ENCODE measurements at regions not wholly inside any gene's neighbourhood (a gene's known extent, or its start where the extent isn't known, plus 50 kb on each side); places are given as distances from the start of the nearest gene placed in this dataset.

DNA sequence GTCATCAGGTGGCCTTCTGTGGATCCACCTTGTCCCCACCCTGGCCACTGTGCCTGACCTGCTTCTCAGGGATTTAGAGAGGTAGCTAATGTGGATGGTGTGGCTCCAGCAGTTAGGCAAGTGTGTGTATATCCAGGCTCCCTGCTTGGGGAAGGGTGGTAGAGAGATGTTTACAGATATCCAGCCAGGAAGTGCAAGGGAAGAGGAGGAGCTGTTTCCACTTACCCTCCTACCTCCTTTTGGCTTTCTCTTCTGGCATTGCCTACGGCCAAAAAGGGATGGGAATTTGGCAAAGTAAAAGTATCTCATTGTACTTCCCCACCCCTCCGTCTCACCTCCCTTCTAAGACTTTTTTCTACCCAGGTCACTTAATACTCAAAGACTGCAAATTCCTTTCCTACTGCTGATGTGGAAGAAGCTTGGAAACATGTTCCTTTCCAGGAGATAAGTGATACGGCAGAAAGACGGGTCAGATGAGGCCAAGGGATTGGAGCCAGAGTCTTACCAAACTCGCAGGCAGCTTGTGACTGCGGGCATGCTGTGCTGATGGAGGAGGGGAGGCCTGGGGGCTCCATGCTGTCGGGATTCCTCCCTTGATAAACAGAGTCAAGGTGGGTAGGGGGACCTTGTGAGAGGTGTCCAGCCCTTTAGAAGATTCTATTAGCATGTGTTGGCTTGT lies 253.4 kb downstream of the PRL start:
- peaks cover 35% of the 10 kb centered on the region for H3K4me1 Mint-ChIP-seq
- TF ChIP-seq, protein P1, sequence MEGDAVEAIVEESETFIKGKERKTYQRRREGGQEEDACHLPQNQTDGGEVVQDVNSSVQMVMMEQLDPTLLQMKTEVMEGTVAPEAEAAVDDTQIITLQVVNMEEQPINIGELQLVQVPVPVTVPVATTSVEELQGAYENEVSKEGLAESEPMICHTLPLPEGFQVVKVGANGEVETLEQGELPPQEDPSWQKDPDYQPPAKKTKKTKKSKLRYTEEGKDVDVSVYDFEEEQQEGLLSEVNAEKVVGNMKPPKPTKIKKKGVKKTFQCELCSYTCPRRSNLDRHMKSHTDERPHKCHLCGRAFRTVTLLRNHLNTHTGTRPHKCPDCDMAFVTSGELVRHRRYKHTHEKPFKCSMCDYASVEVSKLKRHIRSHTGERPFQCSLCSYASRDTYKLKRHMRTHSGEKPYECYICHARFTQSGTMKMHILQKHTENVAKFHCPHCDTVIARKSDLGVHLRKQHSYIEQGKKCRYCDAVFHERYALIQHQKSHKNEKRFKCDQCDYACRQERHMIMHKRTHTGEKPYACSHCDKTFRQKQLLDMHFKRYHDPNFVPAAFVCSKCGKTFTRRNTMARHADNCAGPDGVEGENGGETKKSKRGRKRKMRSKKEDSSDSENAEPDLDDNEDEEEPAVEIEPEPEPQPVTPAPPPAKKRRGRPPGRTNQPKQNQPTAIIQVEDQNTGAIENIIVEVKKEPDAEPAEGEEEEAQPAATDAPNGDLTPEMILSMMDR (IDR thresholded peaks at IDR 0.05) = no peak
- no peak for DNase-seq
- peaks cover 88% of the 10 kb centered on the region for H3K36me3 Mint-ChIP-seq (ENCODE audit: low read depth)
- peaks cover 1% of the 10 kb centered on the region for H3K27me3 Mint-ChIP-seq (ENCODE audit: low read depth, poor library complexity)
- H3K4me3 Mint-ChIP-seq = no peak overlapping the region
- peak overlapping the region; percentile 87 for H3K27ac Mint-ChIP-seq
- H3K9me3 Mint-ChIP-seq = peaks cover 27% of the 10 kb centered on the region

DNA sequence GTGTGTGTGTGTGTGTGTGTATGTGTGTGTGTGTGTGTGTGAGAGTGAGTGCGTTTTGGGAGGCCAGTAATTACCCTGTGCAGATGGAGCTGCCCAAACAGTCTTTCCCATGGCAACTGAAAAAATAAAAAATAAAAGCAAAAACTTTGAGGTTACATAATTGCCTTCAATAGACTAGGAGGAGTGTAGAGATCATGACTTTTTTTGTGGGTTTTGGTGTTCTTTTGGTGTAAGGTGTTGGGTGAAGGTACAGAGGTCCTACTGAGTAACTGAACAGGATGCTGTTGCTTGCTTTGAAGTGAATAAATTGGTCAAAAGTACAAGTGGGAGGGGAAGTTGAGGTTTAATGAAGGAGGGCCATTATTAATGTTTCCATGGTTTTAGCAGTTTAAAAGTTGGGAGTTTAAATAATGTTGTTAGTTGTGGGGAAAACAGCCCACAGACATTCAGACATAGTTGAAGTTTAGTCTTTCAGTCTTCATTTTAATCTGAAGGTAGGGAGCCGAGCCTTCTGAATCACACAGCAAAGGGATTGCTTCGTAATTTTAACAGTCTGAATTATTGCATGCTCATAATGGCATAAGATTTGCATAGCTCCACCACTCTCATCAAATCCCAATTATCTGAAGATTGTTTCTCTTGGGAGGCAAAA lies 251.4 kb downstream of the PRL start:
- no peak overlapping the region for H3K27ac Mint-ChIP-seq
- H3K4me1 Mint-ChIP-seq = peaks cover 35% of the 10 kb centered on the region
- DNase-seq = no peak
- H3K36me3 Mint-ChIP-seq (ENCODE audit: low read depth) = peaks cover 84% of the 10 kb centered on the region
- H3K9me3 Mint-ChIP-seq = peaks cover 8% of the 10 kb centered on the region
- TF ChIP-seq, protein P1 (IDR thresholded peaks at IDR 0.05) = no peak
- no peak overlapping the region for H3K4me3 Mint-ChIP-seq
- peaks cover 2% of the 10 kb centered on the region for H3K27me3 Mint-ChIP-seq (ENCODE audit: low read depth, poor library complexity)

DNA sequence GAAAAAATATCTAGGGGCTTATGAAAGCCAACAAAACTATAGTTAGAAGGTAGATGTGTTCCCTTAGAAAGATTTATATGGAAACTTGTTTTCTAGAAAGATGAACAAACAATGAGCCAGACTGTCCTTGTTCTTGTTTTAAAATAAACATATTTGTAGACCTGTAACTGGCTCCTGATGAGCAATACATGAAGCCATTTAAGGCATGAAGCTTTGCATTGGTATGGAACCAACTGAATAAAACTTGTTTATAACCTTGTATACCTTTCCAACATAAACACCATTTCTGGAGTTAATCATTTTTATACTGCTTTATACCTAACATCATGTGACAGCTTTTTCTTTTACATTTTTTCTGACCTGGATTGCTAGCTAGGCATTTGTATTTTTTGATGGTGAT lies 247.8 kb downstream of the PRL start:
- no peak for DNase-seq
- H3K27ac Mint-ChIP-seq = no peak overlapping the region
- H3K9me3 Mint-ChIP-seq = peaks cover 3% of the 10 kb centered on the region
- peaks cover 14% of the 10 kb centered on the region for H3K4me1 Mint-ChIP-seq
- H3K4me3 Mint-ChIP-seq = no peak overlapping the region
- peaks cover 85% of the 10 kb centered on the region for H3K36me3 Mint-ChIP-seq (ENCODE audit: low read depth)
- TF ChIP-seq, protein P1 (IDR thresholded peaks at IDR 0.05) = no peak
- H3K27me3 Mint-ChIP-seq (ENCODE audit: low read depth, poor library complexity) = peaks cover 2% of the 10 kb centered on the region

DNA sequence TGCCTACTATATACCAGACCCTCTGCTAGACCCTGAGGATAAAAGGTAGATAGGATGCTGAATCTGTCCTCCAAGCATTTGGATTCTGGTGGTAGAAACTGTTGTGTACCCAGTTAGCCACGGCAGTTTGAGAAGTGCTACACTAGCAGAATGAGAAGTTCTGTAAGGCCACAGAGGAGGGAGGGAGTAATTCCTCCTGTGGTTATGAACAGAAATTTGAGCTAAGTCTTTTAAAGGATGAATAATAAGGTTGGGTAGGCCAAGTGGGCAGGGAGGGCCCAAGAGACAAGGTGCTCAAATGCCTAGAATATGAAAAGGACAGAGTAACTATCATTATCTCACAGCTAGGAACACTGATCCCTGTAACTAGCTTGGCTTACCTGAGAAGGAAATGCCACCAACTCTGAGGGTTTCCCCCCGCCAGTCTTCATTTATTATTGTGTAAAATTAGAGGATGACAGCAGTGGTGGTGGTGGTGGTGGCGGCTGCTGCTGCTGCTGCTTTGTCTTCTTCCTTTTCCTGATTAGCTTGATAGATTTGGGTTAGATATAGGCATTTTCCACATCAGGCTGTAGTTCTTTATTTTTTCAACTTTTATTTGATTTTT lies 243.3 kb downstream of the PRL start:
- DNase-seq = no peak
- Mint-ChIP-seq H3K4me3 (no peak overlapping the region), H3K36me3 (ENCODE audit: low read depth) (peaks cover 88% of the 10 kb centered on the region), H3K27ac (no peak overlapping the region), H3K27me3 (ENCODE audit: low read depth, poor library complexity) (peaks cover 3% of the 10 kb centered on the region), H3K9me3 (peaks cover 25% of the 10 kb centered on the region), H3K4me1 (no peaks in the 10 kb centered on the region)
- TF ChIP-seq, protein P1 (IDR thresholded peaks at IDR 0.05) = no peak

DNA sequence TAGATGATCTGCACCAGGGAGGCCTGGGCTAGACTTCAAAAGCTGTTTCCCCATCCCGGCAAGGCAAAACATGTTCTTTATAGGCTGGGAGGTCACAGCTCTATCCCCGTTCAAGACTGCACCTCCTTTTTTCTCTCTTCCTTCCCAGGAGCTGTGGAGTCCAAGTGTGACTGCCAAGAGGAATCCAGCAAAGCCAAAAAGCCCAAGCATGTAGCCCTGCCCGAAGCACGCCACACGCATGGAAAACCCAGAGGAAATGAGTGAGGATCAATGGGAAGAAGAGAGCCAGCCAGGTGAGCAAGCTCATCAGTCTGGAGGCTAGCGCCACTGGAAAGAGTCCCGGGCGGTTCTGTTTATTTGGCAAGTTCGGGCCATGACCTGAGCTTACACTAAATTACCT lies 240.4 kb downstream of the PRL start:
- Mint-ChIP-seq H3K4me3 (no peak overlapping the region), H3K4me1 (no peaks in the 10 kb centered on the region), H3K36me3 (ENCODE audit: low read depth) (peaks cover 86% of the 10 kb centered on the region), H3K27ac (peak overlapping the region; percentile 43), H3K9me3 (peaks cover 25% of the 10 kb centered on the region), H3K27me3 (ENCODE audit: low read depth, poor library complexity) (peaks cover 3% of the 10 kb centered on the region)
- TF ChIP-seq, protein P1 (IDR thresholded peaks at IDR 0.05) = no peak
- DNase-seq = no peak
